Calu3 (cell line): ENCODE measurements at regions not wholly inside any gene's neighbourhood (a gene's known extent, or its start where the extent isn't known, plus 50 kb on each side); places are given as distances from the start of the nearest gene placed in this dataset.
"Not testable (repeated sequence)": the region's sequence is repeated elsewhere in the genome, so short reads cannot be mapped to it uniquely, and the experiment has no call there.

Experiments used
- BruUV-seq: library from RNA; stranded (reverse); fragments of 400-500 nt; replicated peaks from 2 replicates; lab custom pipeline; 2021; lab: Mats Ljungman, UMichigan
- CTCF ChIA-PET: fragments of 300-600 bp; sonication (Branson Sonifier 250); formaldehyde crosslinking; loops from one replicate; lab custom pipeline; 2022; ENCODE audit warnings: antibody characterized with exemption; lab: Charles Lee
- DNase-seq: peaks from one replicate; pipeline ENCODE4 v3.0.0; 2022
- H3K27ac Mint-ChIP-seq: one replicate; pipeline ENCODE4 v1.8.0; 2022; ENCODE audit warnings: mixed read lengths; ENCODE audit not compliant: unreplicated experiment
- H3K27me3 Mint-ChIP-seq: one replicate; pipeline ENCODE4 v1.8.0; 2022; ENCODE audit warnings: mixed read lengths; ENCODE audit not compliant: unreplicated experiment
- H3K36me3 Mint-ChIP-seq: one replicate; pipeline ENCODE4 v1.8.0; 2022; ENCODE audit warnings: mild to moderate bottlenecking, moderate library complexity, mixed read lengths; ENCODE audit not compliant: insufficient read depth, unreplicated experiment
- H3K4me1 Mint-ChIP-seq: one replicate; pipeline ENCODE4 v1.8.0; 2022; ENCODE audit warnings: mild to moderate bottlenecking, low read depth, mixed read lengths; ENCODE audit not compliant: unreplicated experiment
- H3K4me3 Mint-ChIP-seq: one replicate; pipeline ENCODE4 v1.8.0; 2022; ENCODE audit warnings: mild to moderate bottlenecking, low read depth, moderate library complexity, mixed read lengths; ENCODE audit not compliant: unreplicated experiment
- H3K9me3 Mint-ChIP-seq: one replicate; pipeline ENCODE4 v1.8.0; 2022; ENCODE audit warnings: low read depth, mixed read lengths; ENCODE audit not compliant: unreplicated experiment
- intact Hi-C: fragments of 100-400 bp; cut with micrococcal nuclease; formaldehyde crosslinking; loops from one replicate; pipeline ENCODE4 v1.10.0; 2022; ENCODE audit not compliant: unreplicated experiment
- TF ChIP-seq, protein P1 (sequence below): fragments of 200-600 bp; IDR thresholded peaks from one replicate; pipeline ENCODE4 v1.8.0; 2022; ENCODE audit warnings: antibody characterized with exemption; ENCODE audit not compliant: unreplicated experiment

DNA sequence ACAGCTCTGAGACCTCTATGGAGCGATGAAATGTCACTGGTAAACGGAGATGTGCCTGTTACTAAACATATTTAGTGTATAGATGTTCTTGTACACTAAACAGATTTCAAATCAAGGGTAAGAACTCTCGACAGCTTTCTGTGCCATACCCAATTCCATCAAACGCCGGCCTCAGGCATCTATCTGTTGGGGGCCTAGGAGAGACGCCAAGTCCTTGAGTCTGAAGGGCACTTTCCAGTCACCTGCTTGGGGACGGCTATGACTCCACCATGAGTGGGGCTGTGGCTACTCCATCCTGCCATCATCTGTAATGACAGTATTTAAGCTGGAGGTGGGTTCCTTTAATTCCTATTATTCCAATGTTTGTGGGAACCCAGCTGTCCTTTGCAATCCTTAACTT, 87.8 kb downstream of the SHANK2 start:
- no peak overlapping the region for H3K4me3 Mint-ChIP-seq
- intact Hi-C loops: no loop called here
- CTCF ChIA-PET: interaction anchor here (0.8 kb wide), 1 partner anchor 32 kb away, joined by 4 read pairs; no protein-coding TSS in a partner anchor
- no peaks in the 10 kb centered on the region for H3K27me3 Mint-ChIP-seq
- BruUV-seq: no TSS peak
- H3K36me3 Mint-ChIP-seq: peaks cover 4% of the 10 kb centered on the region
- DNase-seq: no peak
- TF ChIP-seq, protein P1, sequence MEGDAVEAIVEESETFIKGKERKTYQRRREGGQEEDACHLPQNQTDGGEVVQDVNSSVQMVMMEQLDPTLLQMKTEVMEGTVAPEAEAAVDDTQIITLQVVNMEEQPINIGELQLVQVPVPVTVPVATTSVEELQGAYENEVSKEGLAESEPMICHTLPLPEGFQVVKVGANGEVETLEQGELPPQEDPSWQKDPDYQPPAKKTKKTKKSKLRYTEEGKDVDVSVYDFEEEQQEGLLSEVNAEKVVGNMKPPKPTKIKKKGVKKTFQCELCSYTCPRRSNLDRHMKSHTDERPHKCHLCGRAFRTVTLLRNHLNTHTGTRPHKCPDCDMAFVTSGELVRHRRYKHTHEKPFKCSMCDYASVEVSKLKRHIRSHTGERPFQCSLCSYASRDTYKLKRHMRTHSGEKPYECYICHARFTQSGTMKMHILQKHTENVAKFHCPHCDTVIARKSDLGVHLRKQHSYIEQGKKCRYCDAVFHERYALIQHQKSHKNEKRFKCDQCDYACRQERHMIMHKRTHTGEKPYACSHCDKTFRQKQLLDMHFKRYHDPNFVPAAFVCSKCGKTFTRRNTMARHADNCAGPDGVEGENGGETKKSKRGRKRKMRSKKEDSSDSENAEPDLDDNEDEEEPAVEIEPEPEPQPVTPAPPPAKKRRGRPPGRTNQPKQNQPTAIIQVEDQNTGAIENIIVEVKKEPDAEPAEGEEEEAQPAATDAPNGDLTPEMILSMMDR: no peak
- H3K9me3 Mint-ChIP-seq: no peaks in the 10 kb centered on the region
- peaks cover 11% of the 10 kb centered on the region for H3K4me1 Mint-ChIP-seq
- H3K27ac Mint-ChIP-seq: no peak overlapping the region

DNA sequence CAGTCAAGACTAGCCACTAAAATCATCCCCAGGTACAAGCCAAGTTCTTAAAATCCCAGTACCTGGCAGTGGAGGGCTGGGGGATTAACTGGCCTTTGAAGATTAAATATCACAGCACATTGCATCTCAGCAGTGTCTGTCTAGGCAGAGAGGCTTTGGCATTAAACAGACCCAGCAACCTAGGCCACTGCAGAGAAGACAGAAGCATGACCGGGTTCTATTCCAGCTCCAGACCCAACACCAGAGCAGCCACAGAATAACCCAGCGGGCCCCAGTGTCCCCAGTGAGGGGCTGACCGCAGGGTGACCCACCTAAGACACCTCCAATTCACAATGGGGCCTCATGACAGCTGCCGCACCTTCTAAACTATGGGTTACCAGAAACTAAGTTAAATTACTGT, 88.2 kb downstream of the SHANK2 start:
- no peak overlapping the region for H3K27ac Mint-ChIP-seq
- no TSS peak for BruUV-seq
- H3K27me3 Mint-ChIP-seq: no peaks in the 10 kb centered on the region
- CTCF ChIA-PET: interaction anchor here (0.8 kb wide), 1 partner anchor 32 kb away, joined by 4 read pairs; no protein-coding TSS in a partner anchor
- H3K4me1 Mint-ChIP-seq: peaks cover 11% of the 10 kb centered on the region
- peaks cover 4% of the 10 kb centered on the region for H3K36me3 Mint-ChIP-seq
- no peak for DNase-seq
- no peak overlapping the region for H3K4me3 Mint-ChIP-seq
- TF ChIP-seq, protein P1: no peak
- peaks cover 2% of the 10 kb centered on the region for H3K9me3 Mint-ChIP-seq
- intact Hi-C loops: no loop called here

DNA sequence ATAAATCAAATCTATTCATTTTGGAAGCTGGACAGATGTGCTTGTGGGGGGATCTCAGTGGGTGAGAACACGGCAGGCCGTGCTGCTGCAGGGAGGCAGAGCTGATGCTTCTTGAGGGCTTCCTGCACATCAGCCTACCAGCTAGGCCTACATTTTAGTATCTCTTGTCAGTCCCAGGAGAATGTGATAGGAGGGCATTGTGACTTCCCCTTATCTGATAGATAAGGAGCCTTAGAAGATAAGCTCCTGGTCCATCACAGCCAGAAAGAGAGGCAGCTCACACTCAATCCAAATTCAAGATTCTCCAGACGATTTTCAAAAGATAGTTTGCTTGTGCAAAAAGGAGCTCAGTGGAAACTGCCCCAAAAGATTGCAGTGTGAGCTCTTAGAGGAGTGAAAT, 89.0 kb downstream of the SHANK2 start:
- CTCF ChIA-PET: no interaction called here
- no peak overlapping the region for H3K27ac Mint-ChIP-seq

DNA sequence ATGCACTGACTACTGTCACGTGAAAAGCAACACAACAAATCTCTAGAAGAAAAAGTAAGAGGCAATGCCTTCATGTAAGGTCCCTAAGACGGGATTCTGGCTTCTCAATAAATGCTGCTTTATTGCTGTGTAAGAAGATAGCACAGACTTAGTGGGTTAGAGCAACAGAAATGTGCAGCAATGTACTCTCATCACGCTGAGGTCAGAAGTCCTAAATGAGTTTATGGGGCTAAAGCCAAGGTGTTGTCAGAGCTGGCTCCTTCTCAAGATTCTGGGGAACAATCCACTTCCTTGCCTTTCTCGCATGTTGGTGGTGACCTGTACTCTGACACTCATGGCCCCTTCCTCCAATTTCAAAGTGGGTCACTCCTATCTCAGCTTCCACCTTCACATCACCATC, 93.4 kb downstream of the SHANK2 start:
- Mint-ChIP-seq H3K4me1 (peaks cover 20% of the 10 kb centered on the region), H3K27ac (no peak overlapping the region), H3K27me3 (no peaks in the 10 kb centered on the region), H3K4me3 (no peak overlapping the region), H3K36me3 (peaks cover 11% of the 10 kb centered on the region), H3K9me3 (peaks cover 3% of the 10 kb centered on the region)
- BruUV-seq: no TSS peak
- CTCF ChIA-PET: no interaction called here
- TF ChIP-seq, protein P1: no peak
- DNase-seq: no peak
- intact Hi-C loops: no loop called here

More for the DNA sequence above, 89.0 kb downstream of the SHANK2 start:
- Mint-ChIP-seq H3K36me3 (peaks cover 4% of the 10 kb centered on the region), H3K9me3 (peaks cover 3% of the 10 kb centered on the region), H3K4me1 (peaks cover 11% of the 10 kb centered on the region), H3K4me3 (no peak overlapping the region), H3K27me3 (no peaks in the 10 kb centered on the region)
- BruUV-seq: no TSS peak
- DNase-seq: no peak
- TF ChIP-seq, protein P1: no peak
- intact Hi-C loops: no loop called here

DNA sequence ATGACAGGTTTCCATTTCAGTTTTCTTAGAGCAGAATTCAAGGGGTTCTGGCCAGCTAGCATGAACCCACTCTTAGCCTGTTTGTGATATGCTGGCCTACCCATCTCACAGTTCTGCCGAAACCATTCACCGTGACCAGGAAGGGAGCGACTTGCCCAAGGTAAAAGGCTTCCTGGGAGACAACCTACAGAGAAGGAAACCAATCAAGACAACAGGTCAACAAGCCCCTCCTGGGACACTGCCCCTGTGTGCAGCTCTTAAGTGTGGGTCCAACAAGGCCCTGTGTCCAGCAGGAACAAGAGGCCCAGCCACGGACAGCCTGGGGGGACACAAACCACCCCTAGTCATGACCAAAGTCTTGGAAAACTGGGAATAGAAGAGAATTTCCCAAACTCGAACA, 94.7 kb downstream of the SHANK2 start:
- H3K9me3 Mint-ChIP-seq, BruUV-seq, H3K4me3 Mint-ChIP-seq, CTCF ChIA-PET, DNase-seq, H3K27me3 Mint-ChIP-seq, H3K27ac Mint-ChIP-seq, intact Hi-C loops: not testable (repeated sequence)
- H3K36me3 Mint-ChIP-seq: peaks cover 14% of the 10 kb centered on the region
- peaks cover 22% of the 10 kb centered on the region for H3K4me1 Mint-ChIP-seq
